Body of pancreas (tissue), 4 donors: ENCODE measurements at regions not wholly inside any gene's neighbourhood (a gene's known extent, or its start where the extent isn't known, plus 50 kb on each side); places are given as distances from the start of the nearest gene placed in this dataset.

ENCODE experiments used
- ATAC-seq: fragments of 150-250 bp; one replicate; pipeline ENCODE4 v1.9.1; 2016
- DNase-seq, 4 donors: peaks; one replicate each; pipeline ENCODE4 v3.0.0-alpha.2; 2019
- H3K27ac ChIP-seq, 4 donors: fragments of 200-600 bp; sonication (generic); 1 replicate in 3 of 4; 2 replicates in 1 of 4; pipeline versions ENCODE4 v1.5.1 to v1.6.1; 2016 to 2019; ENCODE audit warnings: mild to moderate bottlenecking in 1 of 4, mixed read lengths in 1 of 4, moderate library complexity in 1 of 4
- H3K27me3 ChIP-seq, 2 donors: fragments of 200-600 bp; sonication (generic); one replicate each; pipeline ENCODE4 v1.6.0; 2016; ENCODE audit warnings: mild to moderate bottlenecking in 1 of 2
- H3K36me3 ChIP-seq, 2 donors: fragments of 200-600 bp; sonication (generic); replicated peaks in 1 of 2; 2 replicates each; pipeline ENCODE4 v1.5.1; 2016; ENCODE audit warnings: low read depth in 2 of 2; ENCODE audit not compliant: insufficient read depth in 1 of 2
- H3K4me1 ChIP-seq: fragments of 200-600 bp; sonication (generic); one replicate; pipeline ENCODE4 v1.6.0; 2016
- H3K4me3 ChIP-seq, 2 donors: fragments of 200-600 bp; sonication (generic); 1 replicate in 1 of 2; 2 replicates in 1 of 2; pipeline ENCODE4 v1.5.1; 2016 to 2019
- H3K9me3 ChIP-seq, 3 donors: fragments of 200-600 bp; sonication (generic); 1 replicate in 2 of 3; 2 replicates in 1 of 3; pipeline ENCODE4 v1.5.1; 2016
- POLR2A ChIP-seq, 3 donors: fragments of 450-650 bp; IDR thresholded peaks; one replicate each; pipeline ENCODE4 v1.6.1; 2016; ENCODE audit warnings: antibody characterized with exemption in 3 of 3, mild to moderate bottlenecking in 2 of 3
- WGBS, 2 donors: methylation state at CpG; one replicate each; pipeline ENCODE4 v1.1.5; 2017; 5-methylcytosine and 5-hydroxymethylcytosine counted together
- intact Hi-C: fragments of 100-400 bp; cut with DNase I; formaldehyde crosslinking; loops from one replicate; pipeline ENCODE4 v1.15.1; 2023
- TF ChIP-seq, protein P1 (sequence below), 7 experiments: fragments of 450-650 bp in 4 of 7; fragments of 200-600 bp in 3 of 7; sonication (generic) in 3 of 7; IDR thresholded peaks; one replicate each; pipeline ENCODE4 v1.5.1; 2016 to 2019; ENCODE audit warnings: antibody characterized with exemption in 7 of 7

DNA sequence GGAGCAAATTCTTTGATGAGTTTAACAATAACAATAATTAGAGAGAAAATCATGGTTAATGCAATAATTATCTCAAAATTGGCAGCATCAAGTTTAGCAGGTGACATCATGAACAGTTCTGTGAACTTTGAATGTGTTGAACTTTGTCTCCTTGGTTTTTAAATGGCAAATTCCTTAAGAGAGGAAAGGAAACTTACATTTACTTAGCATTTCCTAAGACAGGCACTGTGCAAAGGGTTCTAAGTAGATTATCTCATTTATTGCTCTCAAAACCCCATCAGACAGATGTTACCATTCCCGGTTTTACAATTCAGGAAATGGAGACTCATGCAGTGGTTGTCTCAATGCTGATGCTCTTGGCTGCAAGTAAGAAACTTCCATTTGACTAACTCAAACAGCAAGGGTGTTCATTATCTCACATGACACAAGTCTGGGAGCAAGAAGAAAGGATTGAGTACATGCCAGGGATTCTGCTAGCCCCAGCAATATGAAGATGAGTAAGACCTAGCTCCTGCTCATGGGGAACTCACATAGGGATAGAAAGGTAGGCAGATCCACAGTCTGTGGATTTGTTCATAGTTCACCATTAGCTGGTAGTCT is 81.3 kb upstream of the ITGA6 start:
- Histone ChIP-seq H3K4me3 (no peak overlapping the region), H3K27ac (no peak overlapping the region), H3K36me3 (no peaks in the 10 kb centered on the region), H3K27me3 (no peaks in the 10 kb centered on the region), H3K9me3 (no peaks in the 10 kb centered on the region), H3K4me1 (peaks cover 54% of the 10 kb centered on the region)
- ATAC-seq = no peak
- DNase-seq = no peak
- intact Hi-C loops = no loop called here
- TF ChIP-seq, protein P1, sequence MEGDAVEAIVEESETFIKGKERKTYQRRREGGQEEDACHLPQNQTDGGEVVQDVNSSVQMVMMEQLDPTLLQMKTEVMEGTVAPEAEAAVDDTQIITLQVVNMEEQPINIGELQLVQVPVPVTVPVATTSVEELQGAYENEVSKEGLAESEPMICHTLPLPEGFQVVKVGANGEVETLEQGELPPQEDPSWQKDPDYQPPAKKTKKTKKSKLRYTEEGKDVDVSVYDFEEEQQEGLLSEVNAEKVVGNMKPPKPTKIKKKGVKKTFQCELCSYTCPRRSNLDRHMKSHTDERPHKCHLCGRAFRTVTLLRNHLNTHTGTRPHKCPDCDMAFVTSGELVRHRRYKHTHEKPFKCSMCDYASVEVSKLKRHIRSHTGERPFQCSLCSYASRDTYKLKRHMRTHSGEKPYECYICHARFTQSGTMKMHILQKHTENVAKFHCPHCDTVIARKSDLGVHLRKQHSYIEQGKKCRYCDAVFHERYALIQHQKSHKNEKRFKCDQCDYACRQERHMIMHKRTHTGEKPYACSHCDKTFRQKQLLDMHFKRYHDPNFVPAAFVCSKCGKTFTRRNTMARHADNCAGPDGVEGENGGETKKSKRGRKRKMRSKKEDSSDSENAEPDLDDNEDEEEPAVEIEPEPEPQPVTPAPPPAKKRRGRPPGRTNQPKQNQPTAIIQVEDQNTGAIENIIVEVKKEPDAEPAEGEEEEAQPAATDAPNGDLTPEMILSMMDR (IDR thresholded peaks at IDR 0.05) = no peak
- no peak for TF ChIP-seq POLR2A (IDR thresholded peaks at IDR 0.05)
- WGBS, 2 donors = 50 to 80% methylated on average over 1 of the region's 1 CpG

DNA sequence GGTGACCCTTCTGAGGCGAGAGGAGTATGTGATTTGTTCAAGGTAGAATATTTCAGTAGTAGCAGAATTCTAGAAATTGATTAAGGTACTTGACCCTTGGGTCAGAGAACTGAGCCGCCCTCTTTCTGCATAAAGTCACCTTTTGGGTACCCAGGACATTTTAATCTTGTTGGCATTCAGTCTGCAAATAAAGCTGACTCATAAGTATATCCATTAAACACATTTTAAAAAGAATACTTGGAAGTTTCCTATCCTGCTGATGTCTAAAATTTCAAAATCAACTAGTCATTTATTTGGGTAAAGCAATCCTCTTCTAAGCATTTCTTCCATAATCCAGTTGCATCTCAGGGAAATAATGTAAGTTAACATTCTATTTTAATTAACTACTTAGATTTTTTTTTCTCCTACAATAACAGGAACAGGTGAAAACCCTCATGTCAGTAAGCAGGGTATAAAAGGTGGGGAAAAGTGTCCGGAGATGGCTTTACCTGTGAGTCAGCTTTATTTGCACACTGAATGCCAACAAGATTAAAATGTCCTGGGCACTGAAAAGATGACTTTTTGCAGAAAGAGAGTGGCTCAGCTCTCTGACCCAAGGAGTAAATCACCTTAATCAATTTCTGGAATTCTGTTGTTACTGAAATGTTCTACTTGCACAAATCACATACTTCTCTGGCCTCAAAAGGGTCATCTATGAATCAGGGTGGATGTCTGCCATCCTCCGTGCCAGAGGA is 78.7 kb upstream of the ITGA6 start:
- no peak for ATAC-seq
- H3K4me3 ChIP-seq = no peak overlapping the region
- no peaks in the 10 kb centered on the region for H3K36me3 ChIP-seq
- H3K27me3 ChIP-seq = no peaks in the 10 kb centered on the region
- H3K27ac ChIP-seq = peak overlapping the region in 2 of 4 donors; percentile 39 to 45
- 23 to 30% methylated on average over 4 of the region's 4 CpGs for WGBS, 2 donors
- H3K4me1 ChIP-seq = peaks cover 54% of the 10 kb centered on the region
- DNase-seq = no peak
- intact Hi-C loops = no loop called here
- no peaks in the 10 kb centered on the region for H3K9me3 ChIP-seq
- TF ChIP-seq, protein P1 (IDR thresholded peaks at IDR 0.05) = no peak
- TF ChIP-seq POLR2A (IDR thresholded peaks at IDR 0.05) = no peak

DNA sequence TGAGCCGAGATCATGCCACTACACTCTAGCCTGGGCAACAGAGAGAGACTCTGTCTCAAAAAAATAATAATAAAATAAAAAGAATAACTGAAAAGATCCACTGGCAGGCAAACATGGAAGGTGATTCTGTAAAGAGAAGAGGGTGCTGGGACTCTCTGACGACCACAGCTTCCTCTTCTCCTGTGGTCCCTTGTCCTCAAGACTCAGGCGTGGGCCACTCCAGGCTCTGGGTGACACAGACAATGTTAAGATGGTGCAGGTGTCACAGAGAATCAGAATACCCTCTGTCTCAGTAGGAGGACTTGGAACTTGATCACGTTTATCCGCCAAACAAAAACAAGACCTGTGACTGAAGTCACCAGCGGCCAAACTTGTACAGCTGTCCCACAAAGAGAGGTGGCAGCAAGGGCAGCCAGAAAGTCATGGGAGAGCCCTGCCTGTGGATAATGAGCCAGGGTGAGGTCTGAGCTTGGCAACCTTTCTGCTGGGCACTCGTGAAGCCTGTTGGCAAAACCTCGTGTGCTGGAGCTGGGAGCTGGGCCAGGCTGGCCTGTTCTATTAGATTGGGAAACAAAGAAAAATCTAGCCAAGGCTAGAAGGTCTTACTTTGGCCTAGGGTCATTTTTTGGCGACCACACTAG is 76.4 kb upstream of the ITGA6 start:
- intact Hi-C loops = no loop called here
- Histone ChIP-seq H3K27ac (peak overlapping the region; percentile 80 to 89 (median 88)), H3K4me3 (no peak overlapping the region), H3K27me3 (no peaks in the 10 kb centered on the region), H3K4me1 (peaks cover 64% of the 10 kb centered on the region), H3K9me3 (no peaks in the 10 kb centered on the region), H3K36me3 (no peaks in the 10 kb centered on the region)
- ATAC-seq (peak; percentile 98), DNase-seq (peak; percentile 93 to 97 (median 97))
- WGBS, 2 donors = 33 to 37% methylated on average over 7 to 9 of the region's 9 CpGs
- peak in 1 of 3 donors; percentile 31 for TF ChIP-seq POLR2A (IDR thresholded peaks at IDR 0.05)
- TF ChIP-seq, protein P1 (IDR thresholded peaks at IDR 0.05) = peak in 5 of 7 experiments; percentile 6 to 60 (median 53)

DNA sequence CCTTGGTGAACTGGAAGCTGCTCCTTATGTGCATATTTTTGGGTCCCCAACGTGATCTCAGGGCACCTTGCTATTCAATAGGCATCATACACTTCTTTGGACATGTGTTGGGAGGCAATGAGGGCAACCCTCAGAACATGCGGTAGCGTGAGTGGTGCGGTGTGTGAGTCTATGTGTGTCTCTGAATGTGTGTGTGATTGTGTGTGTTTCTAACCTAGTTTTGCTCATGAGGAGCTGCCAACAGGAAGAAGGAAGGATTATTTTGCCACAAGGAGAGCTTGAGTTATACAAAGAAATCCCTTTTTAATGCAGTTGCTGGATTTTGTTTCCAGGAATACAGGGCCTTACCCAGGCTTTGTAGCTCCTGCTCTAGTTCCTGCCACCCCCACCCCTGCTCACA is 75.8 kb upstream of the ITGA6 start:
- Histone ChIP-seq H3K27ac (peak overlapping the region; percentile 80 to 89 (median 88)), H3K36me3 (no peaks in the 10 kb centered on the region), H3K27me3 (no peaks in the 10 kb centered on the region), H3K4me3 (no peak overlapping the region), H3K4me1 (peaks cover 64% of the 10 kb centered on the region), H3K9me3 (no peaks in the 10 kb centered on the region)
- 86% methylated on average over 4 of the region's 4 CpGs for WGBS, 2 donors
- intact Hi-C loops = no loop called here
- TF ChIP-seq POLR2A (IDR thresholded peaks at IDR 0.05) = peak in 1 of 3 donors; percentile 4
- TF ChIP-seq, protein P1 (IDR thresholded peaks at IDR 0.05) = no peak
- ATAC-seq = peak; percentile 45
- peak in 1 of 4 donors; percentile 29 for DNase-seq
